ENCODE measurements at regions not wholly inside any gene's neighbourhood (a gene's known extent, or its start where the extent isn't known, plus 50 kb on each side); places are given as distances from the start of the nearest gene placed in this dataset.

- no peaks in the 10 kb centered on the region; the same call in 1 of the 2 replicates for H3K9me1 ChIP-seq (ENCODE audit: insufficient read depth, low read length)
- no peak overlapping the region for H3K27ac ChIP-seq (ENCODE audit: insufficient read depth, low read length)
- ChIA-PET CTCF (interaction anchor here (1.3 kb wide), 1 partner anchor 11 kb away, joined by 3 read pairs; no protein-coding TSS in a partner anchor), POLR2A (ENCODE audit: unreplicated experiment) (no interaction called here)
- no peak for DNase-seq
- in situ Hi-C loops (cut with MboI; ENCODE audit: low sequenced_read_pairs) (no loop called here), intact Hi-C loops (cut with micrococcal nuclease) (no loop called here), dilution Hi-C loops (cut with HindIII; ENCODE audit: low sequenced_read_pairs, unreplicated experiment) (no loop called here)
- no peaks in the 10 kb centered on the region for H4K20me1 ChIP-seq (ENCODE audit: insufficient read depth, low read length)
- H3K27me3 ChIP-seq (ENCODE audit: control insufficient read depth, insufficient read depth, low read length): no peaks in the 10 kb centered on the region
- no peak overlapping the region for H4K8ac ChIP-seq (ENCODE audit: low read depth in 2 of 2, low read length in 2 of 2)
- no CpG with 5 or more reads among the region's 1 CpG for WGBS, 2 experiments (ENCODE audit: extremely low coverage in 2 of 2, insufficient read length in 1 of 2)
- no peak for ATAC-seq (ENCODE audit: low read depth)
- no peak overlapping the region for H3K4me3 ChIP-seq (ENCODE audit: insufficient read depth, low read depth, low read length)
- H3K18ac ChIP-seq (ENCODE audit: low read depth, low read length): no peak overlapping the region
- H2BK15ac ChIP-seq (ENCODE audit: low read depth, low read length): no peak overlapping the region
- TF ChIP-seq RAD21 (IDR thresholded peaks at IDR 0.05; ENCODE audit: low read length) (no peak), MAZ (IDR thresholded peaks at IDR 0.05; ENCODE audit: borderline replicate concordance, low read depth, low read length) (no peak), MXI1 (IDR thresholded peaks at IDR 0.05; ENCODE audit: borderline replicate concordance, low read depth, low read length) (no peak), CEBPB (IDR thresholded peaks at IDR 0.05; ENCODE audit: low read depth, low read length) (no peak), MAFK (IDR thresholded peaks at IDR 0.05; ENCODE audit: low read depth, low read length) (no peak), FOS (IDR thresholded peaks at IDR 0.05; ENCODE audit: low read depth, low read length) (no peak), USF2 (IDR thresholded peaks at IDR 0.05; ENCODE audit: low read depth, low read length) (no peak)
- no peak overlapping the region for H2BK20ac ChIP-seq (ENCODE audit: low read depth, low read length)
- no peak overlapping the region for H4K91ac ChIP-seq (ENCODE audit: insufficient read depth, low read depth, low read length)
- H3K4me2 ChIP-seq (ENCODE audit: low read depth, low read length): no peak overlapping the region
- no peaks in the 10 kb centered on the region for H3K36me3 ChIP-seq (ENCODE audit: control insufficient read depth, insufficient read depth, low read length)
- H2AK9ac ChIP-seq (replicated peaks; ENCODE audit: low read depth, low read length, poor library complexity): no peak overlapping the region
- H2BK120ac ChIP-seq (ENCODE audit: low read depth, low read length): no peak overlapping the region
- H3K9ac ChIP-seq (ENCODE audit: low read depth, low read length): no peak overlapping the region
- H2BK5ac ChIP-seq (ENCODE audit: low read depth, low read length, poor library complexity, severe bottlenecking): no peak overlapping the region
- no peaks in the 10 kb centered on the region for H3K79me1 ChIP-seq (ENCODE audit: low read depth in 1 of 2, low read length in 2 of 2)
- no peaks in the 10 kb centered on the region for H3K9me3 ChIP-seq (ENCODE audit: control insufficient read depth, insufficient read depth, low read length)
- no peak overlapping the region for H4K5ac ChIP-seq (ENCODE audit: low read depth, low read length)
- H2AK5ac ChIP-seq (ENCODE audit: low read depth, low read length): peak overlapping the region; percentile 29; the same call in 1 of the 2 replicates
- H3K23ac ChIP-seq (ENCODE audit: low read depth, low read length): no peak overlapping the region
- no peak overlapping the region for H3K14ac ChIP-seq (replicated peaks; ENCODE audit: low read depth, low read length)
- no peak overlapping the region for H2AFZ ChIP-seq (replicated peaks; ENCODE audit: low read length, poor library complexity)
- peaks cover 4% of the 10 kb centered on the region for H3K4me1 ChIP-seq (ENCODE audit: control insufficient read depth, insufficient read depth, low read length)
- H3K56ac ChIP-seq (ENCODE audit: extremely low read depth, insufficient read depth, low read length): no peak overlapping the region
- BruUV-seq (replicated peaks): no TSS peak
- no peak overlapping the region for H3K4ac ChIP-seq (ENCODE audit: low read depth, low read length)
These were observed 357.1 kb upstream of the PRR16 start for GRCh38 chr5:120106912-120107525.
